Amygdala (tissue), 56 donors: ENCODE measurements at regions not wholly inside any gene's neighbourhood (a gene's known extent, or its start where the extent isn't known, plus 50 kb on each side); places are given as distances from the start of the nearest gene placed in this dataset.

Experiments
- DNase-seq, 56 donors: peaks; one replicate each; lab custom pipeline; 2025; lab: John Stamatoyannopoulos, UW

DNA sequence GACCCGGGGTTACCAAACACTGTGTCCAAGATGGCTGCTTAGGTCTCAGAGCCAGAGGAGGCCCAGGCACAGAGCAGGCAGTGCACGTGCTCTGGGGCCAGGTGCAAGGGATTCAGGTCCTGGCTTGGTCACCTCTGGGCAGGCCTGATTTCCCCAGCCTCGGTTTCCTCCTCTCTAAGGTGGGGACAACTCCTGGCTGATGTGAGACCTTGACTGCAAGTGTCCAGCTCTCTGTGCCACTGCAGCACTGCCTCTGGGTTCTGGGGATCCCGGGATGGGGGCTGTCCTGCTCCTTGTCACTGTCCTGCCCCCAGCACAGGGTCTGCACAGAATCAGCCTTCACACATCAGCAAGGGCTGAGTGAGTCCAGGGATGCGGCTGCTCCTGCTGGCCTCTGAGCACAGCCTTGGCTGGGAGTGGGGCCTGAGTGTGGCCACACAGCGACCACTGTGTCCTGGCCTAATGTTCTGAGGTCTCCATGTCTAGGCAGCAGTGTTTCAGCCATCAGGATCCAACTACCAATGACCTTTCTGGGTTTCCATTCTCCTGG, 170.2 kb upstream of the HDAC4 start:
- no peak for DNase-seq

DNA sequence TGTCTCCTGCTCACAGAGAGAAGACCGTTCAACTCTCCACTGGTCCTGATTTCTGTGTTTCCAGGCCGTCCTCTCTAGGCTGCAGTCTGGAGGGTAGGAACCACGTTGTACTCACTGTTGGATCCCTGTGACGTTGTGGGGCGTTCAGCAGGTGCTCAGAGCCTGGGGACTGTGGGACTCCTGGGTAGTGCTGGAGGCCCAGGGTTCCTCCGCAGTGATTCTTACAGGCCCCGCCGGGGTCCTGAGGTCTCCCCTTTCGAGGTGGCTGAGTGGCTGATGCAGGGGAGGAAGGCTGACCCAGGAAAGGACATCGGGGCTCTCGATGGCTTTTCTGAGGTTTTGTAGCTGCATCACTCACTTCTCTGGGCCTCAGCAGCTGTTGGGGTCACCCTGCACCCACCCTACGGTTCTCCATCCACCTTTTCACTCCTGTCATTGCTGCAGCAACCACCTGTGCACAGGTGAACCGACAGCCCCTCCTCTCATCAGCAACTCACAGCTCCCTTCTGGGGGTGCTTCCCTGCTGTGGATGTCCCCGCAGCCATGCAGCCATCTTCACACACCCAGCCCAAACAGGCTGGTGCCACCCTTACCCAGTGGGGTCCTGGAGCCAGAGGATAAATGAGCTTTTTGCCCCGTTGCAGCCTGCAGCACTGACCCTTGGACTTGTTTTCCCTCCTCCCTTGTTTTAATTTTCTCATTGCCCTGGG, 169.6 kb upstream of the HDAC4 start:
- no peak for DNase-seq

DNA sequence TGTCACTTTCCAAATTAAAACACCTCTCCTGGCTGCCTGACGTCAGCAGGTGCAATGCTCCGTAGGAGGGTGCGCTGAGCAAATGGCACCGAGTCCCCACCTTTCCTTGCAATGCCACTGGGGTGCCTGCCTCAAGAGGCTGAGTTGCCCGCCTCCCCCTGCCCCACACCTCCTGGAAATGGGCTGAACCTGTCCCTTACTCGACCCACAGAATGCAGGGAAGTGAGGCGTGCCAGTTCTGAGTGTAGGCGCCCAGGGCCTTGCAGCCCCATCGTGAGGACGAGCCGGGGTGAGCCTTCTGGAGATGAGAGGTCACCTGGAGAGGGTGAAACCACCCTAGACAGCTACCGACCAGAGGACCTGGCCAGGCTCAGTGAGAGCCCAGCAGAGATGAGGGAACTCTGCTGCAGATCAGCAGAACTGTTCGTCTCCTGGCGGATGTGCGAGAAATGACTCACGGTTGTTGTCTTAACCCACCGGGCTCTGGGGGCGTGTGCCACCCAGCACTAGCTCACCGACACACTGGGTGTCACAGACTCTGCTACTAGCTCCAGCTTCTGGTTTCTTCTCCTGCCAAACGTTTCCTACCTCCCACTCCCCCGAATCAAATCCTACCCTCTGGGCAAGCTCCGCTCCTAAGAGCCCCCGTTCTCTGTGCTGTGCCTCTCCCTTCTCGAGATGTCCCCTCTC, 168.7 kb upstream of the HDAC4 start:
- DNase-seq, result peak in 8 of 56 donors; percentile 6 to 55 (median 22)

DNA sequence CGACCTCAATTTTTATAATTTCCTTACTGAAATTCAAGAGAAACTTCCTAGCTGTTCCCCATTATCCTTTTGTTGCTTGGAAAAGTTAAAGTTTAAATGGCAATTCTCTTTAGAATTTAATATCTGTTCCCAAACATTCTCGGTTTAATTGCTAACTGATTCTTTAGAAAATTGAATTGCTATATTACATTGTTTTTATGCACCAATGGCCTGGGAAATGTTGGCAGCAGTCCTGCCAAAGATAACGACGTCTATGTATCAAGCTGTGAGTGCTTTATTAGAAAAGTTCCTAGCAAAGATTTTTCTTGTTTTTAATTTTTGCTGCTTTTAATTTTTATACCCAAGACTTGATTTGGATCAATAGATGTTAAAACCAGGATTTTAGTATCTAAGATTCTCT, 167.8 kb upstream of the HDAC4 start:
- DNase-seq, result no peak

DNA sequence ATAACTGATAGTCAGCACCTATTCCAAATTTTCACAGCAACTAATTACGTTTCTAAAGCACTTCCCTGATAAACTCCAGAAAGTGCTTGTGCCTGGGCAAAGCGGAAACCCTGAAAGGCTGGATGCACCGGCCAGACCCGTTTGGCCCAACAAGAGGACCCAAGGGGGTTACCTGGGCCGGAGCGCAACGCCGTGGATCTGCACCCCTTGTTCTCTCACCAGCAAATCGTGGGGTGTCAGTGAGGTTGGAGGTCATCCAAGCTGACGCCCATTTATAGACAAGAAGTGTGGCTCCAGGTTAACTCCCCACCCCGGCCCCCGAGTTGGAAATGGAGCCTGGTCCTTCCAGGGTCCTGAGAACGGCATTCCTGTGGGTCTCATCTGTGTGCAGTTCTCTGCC, 167.0 kb upstream of the HDAC4 start:
- no peak for DNase-seq

DNA sequence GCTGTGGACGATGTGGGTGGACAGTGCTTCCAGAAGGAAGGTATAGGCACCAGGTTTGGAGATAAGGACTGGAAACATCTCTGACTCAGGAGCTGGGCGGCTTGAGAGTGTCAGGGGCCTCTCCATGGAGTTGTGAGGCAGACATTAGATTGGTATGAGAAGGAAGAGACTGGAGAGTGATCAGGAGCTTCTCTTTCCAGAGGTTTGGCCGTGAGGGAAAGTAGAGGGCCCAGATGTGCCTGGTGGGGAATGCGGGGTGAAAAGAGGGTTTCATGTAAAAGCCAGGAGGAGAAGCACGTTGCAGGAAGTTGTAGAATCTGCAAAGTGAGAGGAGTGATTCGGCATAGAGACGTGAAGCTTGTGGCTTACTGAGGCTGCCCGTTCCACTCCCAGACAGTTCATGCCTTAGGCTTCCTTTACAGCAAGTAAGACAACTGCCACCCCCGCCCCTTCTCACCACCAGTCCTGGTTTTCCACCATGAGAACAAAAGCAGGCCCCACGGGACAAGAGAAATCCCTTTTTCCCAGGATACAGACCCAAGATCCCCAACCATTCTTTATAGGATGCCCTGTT, 166.3 kb upstream of the HDAC4 start:
- no peak for DNase-seq

DNA sequence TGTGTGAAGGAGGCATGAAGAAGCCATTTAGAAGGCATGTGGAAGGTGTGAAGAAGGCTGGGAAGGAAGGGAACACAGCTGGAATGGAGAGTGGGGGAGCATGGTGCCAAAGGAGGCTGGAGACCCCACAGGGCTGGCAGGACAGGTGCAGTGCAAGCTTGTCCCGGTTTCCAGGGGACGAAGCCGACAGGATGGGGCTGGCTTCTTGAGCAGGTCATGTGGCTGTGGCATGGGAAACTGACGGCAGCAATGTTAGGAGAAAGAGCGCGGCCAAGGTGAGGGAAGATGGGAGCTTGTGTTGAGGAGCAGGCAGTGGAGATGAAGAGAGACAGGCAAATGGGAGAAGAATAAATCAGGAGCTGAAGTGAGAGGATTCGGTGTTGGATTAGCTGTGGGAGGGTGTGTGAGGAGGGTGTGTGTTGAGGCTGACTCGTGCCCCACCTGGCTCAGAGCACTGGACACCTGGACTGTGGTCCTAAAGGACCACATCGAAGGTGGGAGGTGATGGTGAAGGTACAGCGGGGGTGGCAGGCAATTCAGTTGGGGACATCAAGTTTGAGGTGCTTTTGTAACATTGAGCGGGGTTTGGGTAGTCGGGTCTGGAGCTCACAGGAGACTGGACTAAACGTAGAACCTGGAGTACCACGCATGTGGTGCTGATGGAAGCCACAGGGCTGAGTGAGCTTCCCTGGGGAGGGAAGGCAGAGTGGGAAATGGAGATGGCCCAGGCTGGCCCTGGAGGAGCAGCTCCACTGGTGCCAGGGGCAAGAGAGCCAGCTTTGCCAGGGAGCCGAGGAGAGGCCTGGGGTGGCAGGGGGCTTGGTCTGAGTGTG, 165.6 kb upstream of the HDAC4 start:
- no peak for DNase-seq

DNA sequence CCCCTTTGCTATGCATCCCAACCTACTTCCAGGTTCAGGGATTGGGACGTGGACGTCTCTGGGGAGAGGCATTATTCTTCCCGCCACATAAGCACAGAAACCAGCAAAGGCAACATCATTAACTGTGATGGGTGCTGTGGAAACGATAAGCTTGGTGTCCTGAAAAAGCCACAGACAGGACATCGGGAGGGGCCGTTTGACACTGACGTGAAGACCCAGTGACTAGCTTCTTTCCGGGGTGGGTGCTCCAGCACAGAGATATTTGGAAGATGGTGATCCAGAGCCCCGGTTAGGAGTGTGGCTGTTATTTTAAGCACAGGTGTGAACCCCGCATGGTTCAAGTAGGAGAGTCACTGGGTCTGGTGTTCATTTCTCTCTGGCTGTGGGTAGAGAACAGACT, 163.8 kb upstream of the HDAC4 start:
- no peak for DNase-seq

DNA sequence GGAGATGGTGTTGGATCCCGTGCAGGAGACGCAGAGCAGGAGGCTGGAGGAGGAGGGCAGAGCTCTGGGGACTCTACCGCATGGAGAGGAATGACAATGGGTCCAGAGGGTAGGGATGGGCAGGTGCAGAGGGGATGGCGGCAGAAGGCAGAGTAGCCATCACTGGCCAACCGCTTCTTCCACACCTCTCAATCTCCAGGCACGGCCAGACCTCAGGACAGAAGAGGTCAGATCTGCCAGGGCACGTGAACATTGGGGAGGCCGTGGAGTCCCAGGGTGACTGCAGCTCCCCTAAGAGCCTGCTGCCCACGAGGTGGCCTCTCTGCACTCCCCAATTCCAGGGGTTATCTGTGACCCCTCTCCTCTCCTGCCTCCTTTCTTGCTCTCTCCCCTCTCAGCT, 162.7 kb upstream of the HDAC4 start:
- DNase-seq, result no peak

DNA sequence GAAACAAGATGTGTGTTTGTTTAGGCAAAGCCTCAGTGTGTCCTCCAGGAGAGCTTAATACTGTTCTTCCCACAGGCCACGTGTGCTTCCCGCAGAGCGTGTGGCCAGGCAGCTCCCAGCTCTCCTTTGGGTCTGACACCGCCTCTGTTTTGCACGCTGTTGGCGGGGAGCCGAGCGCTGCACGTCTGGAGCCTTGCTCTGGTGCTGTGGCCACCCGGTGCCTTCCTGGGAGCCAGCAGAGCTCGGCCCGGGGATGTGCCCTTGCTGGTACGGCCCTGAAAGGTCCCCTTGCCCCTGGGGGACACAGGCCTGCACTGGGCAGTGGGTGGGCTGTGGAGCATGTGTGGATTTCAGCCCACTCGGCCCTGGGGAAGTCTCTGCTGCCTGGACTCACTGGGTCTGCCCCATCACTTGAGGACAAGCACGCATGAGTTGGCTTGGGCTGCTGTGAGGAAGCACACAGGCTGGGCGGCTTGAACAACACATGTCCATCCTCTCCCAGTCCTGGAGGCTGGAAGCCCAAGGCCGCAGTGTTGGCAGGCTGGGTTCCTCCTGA, 160.7 kb upstream of the HDAC4 start:
- DNase-seq, result no peak

DNA sequence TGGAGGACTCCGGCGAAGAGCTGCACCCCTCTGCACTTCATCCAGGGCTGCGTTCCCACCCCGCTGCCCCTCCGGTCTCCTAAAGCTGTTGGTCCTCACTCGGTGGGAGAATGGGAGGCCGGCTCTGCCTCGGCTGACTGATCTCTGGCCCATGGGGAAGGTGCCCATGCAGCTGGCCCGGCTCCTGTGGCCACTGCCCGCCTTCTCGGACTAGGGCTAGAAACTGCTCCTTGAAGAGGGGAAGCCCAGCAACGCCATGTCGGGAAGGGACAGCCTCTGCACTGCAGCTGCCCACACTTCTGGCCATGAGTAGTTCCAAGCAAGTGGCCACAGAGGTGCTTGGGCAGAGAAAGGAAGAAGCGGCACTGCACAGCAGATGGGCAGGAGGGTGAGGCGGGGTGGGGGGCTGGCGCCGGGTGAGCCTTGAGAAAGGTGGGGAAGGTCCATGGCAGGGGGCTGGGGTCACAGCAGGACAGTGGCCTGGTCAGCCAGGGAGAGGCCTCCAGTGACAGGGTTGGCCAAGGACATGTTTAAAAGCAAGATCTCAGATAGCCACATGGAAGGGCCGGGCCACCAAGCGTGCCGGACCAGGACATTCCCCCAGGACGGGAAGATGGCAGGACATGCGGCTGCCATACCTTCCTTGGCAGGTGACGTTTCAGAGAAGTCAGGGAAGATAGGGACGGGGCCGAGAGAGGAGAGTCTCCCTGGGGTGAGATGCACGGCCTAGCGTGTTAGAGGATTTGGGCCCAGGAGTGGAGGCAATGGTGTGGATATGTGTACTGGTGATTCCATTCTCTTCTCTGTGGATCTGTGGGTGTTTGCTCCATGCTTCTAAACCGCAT, 158.8 kb upstream of the HDAC4 start:
- no peak for DNase-seq

DNA sequence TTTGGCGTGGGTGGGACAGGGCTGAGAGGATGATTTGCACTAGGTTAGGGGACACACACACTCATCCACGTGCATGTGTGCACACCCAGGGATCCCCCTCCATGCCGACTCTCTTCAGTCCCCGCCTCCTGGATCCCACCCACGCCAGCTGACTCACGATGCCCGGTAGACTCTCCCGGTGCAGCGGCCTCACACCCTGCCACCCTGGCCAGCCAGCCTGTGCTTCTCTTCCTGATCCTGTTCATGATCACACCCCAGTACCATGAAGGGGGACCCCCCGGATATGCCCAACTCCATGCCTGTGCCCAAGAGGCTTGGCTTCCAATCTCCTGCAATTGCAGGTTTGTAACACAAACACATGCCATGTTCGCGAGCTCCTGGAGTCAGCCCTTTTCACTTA, 157.8 kb upstream of the HDAC4 start:
- DNase-seq, result no peak

DNA sequence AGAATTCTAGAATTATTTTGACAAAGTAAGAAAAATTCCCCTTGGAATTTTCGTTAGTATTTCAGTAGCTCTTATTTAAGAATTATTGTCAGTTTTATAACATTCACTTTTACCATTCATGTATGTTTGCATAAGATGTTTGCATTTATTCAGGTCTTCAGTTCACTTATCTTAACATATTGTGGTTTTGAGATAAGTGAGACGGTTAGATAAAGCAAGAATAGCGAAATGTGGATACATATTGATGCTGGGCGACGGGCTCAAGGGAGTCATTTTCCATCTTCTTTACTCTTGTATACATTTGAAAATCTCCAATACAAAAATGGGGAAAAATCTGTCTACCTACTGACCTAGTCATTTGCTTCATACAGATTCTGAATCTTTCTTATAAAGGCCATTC, 156.7 kb upstream of the HDAC4 start:
- no peak for DNase-seq

DNA sequence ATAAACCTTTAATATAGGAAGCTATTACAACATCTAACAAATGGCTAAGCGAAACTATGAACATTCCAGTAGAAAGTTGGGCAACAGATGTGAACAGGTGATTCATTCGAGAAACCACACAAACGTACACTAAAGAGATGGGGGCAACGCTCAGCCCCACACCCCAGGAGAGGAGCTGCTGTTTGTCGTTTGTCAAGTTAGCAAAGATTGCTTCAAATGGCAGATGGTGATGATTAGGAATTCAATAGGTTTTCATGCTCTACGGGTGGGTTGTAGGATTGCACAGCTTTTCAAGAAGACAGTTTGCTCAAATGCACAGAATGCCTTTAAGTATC, 154.7 kb upstream of the HDAC4 start:
- DNase-seq, result no peak

DNA sequence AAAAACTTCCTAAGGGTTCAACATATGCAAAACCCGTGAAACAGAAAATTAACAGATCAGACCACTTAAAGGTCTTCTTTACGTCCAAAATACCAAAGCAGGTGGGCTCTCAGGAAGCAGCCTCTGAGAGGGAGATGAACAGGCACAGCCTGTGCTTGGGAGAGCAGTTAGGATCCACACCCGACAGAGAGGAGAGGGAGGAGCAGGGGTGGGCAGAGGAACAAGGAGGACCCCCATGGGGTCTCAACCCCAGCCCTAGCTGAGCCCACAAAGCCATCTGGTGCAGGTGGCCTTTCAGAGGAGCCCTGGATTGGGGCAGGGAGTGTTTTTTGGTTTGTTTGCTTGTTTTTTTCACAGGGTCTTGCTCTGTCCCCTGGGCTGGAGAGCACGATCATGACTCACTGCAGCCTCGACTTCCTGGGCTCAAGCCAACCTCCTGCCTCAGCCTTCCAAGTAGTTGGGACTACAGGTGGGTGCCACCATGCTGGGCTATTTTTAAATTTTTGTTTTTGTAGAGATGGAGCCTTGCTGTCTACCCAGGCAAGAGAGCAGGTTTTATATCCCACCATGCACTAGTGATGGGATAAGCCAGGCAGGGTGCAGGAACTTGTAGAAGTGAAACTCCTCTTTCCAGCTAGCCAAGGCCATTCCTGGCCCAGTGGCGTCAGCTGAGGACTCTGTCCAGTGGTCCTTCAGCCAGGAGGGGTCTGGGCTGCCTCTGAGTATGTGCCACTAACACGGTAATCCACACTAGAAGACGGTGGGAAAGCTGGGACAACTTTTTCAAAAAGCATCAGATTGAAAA, 154.1 kb upstream of the HDAC4 start:
- DNase-seq, result no peak

DNA sequence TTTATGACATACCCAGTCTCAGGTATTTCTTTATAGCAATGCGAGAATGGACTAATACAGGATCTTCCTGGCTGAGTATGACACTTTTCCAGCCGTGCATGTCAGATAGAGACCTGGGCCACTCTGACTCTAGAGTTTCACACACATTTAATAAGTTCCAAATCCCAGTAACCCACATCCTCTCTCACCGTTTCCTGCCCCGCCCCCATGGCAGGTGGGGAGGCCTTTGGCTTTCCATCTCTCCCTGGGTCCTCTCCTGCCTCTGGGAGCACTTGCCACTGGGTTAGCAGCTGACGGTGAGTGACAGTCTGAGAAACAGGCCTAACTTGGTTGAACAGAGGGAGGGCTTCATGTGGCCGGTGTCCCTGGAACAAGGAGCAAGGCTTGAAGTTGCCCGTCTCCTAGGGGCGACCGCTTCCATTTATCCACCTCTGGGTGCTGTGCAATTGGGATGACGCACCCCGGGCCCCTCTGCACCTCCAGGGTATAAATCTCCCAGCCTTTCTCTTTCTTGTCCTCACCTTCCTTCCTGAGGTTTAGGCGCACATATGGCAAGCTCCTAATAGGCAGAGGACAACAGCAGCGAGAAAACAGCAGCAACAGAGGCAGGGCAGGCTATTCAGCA, 152.7 kb upstream of the HDAC4 start:
- DNase-seq, result no peak

DNA sequence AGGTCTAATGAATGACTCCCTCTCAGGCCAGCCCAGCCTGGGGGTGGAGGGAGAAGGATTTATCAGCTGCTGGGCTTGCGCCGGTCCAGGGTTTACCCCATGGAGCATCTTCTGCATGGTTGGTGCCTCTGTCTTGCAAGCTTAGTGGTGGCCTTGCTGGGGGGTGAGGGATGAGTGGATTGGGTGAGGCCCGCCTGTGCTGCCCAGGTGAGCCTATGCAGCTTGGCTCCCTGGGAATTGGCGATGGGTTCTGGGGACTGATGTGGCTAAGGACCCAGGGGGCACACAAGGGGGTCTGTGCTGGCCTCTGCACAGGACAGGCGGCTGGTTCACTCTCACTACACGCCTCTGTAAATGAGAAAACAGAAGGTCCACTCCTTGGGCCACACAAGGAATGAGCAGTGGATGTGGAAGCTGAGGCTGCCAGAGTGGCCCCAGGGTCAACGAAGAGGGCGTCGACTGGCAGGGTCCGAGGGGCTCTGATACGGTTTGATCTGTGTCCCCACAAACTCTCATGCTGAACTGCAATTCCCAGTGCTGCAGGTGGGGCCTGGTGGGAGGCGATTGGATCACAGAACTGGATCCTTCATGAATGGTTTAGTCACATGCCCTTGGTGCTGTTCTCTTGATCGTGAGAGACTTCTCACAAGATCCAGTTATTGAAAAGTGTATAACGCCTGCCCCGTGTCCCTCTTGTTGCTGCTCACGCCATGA, 151.6 kb upstream of the HDAC4 start:
- no peak for DNase-seq

DNA sequence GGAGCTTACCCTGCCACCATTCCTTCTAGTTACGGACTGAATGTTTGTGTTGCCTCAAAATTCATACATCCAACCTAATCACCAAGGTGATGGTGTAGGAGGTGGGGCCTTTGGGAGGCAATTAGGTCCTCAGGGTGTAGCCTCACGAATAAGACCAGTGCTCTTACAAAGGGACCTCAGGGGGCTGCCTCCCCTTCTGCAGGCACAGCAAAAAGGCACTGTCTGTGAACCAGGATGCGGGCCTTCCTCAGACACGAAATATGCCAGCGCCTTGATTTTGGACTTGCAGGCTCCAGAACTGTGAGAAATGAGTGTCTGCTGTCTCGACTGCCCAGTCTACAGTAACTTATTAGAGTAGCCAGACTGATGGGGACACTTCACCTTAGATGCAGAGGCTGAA, 150.4 kb upstream of the HDAC4 start:
- DNase-seq, result no peak
